HG03159 (cell line): ENCODE measurements at regions not wholly inside any gene's neighbourhood (a gene's known extent, or its start where the extent isn't known, plus 50 kb on each side); places are given as distances from the start of the nearest gene placed in this dataset.

Experiments
- ATAC-seq: cut with Tn5 transposase; IDR thresholded peaks from one replicate; pipeline ENCODE4 v1.9.1; 2021; ENCODE audit warnings: mild to moderate bottlenecking, moderate library complexity; ENCODE audit not compliant: unreplicated experiment

DNA sequence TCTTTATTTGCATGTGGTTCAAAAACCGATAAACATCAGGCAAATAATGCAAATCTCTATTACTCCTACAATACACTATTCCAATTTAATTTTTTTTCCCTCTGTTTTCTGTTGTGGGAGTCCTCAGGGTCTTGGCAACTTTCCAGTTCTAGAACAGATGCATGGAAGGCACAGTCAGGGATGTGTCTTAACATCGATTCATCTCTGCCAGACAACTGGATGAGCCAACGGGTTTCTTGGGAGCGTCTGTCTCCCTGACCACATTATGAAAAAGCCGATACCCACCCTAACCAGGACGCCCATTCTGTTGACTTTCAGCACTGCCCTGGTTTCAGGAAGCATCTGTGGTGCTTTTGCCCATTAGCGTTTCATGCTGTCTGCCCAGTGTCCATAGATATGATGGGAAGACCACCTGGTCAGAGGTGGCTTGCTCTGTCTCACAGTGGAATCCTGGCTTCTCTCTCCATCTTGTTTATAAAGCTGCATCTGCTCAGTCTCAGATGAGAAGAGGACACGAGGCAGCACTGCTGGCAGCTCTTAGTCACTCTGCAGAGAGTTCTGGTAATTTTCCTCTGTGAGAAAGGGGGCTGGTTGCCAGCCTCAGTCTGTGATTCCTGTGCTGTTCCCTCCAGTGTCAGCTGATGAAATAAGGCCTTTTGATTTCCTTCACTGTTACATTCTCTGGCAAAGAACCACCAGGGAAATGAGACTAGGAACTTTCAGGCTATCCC, 57.9 kb upstream of the KCNE4 start:
- no peak for ATAC-seq

DNA sequence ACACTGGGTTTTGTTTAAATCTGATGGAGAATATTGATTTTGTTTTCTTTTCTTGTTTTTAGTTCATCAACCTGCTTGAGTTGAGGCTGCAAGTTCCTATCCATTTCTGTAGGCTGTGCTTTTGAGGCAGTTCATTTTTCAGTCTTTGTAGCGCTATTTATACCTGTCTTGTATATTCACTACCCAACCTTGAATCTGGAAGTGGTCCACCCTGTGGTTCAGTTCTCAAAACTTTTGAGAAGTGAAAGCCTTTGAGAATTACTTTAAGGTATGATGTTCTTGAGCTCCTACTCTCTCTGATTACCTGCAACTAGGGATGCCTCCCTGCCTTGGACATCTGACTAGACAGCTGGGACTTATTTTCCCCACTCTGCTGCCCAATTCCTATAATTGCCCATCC, 53.5 kb upstream of the KCNE4 start:
- peak; percentile 73 for ATAC-seq

DNA sequence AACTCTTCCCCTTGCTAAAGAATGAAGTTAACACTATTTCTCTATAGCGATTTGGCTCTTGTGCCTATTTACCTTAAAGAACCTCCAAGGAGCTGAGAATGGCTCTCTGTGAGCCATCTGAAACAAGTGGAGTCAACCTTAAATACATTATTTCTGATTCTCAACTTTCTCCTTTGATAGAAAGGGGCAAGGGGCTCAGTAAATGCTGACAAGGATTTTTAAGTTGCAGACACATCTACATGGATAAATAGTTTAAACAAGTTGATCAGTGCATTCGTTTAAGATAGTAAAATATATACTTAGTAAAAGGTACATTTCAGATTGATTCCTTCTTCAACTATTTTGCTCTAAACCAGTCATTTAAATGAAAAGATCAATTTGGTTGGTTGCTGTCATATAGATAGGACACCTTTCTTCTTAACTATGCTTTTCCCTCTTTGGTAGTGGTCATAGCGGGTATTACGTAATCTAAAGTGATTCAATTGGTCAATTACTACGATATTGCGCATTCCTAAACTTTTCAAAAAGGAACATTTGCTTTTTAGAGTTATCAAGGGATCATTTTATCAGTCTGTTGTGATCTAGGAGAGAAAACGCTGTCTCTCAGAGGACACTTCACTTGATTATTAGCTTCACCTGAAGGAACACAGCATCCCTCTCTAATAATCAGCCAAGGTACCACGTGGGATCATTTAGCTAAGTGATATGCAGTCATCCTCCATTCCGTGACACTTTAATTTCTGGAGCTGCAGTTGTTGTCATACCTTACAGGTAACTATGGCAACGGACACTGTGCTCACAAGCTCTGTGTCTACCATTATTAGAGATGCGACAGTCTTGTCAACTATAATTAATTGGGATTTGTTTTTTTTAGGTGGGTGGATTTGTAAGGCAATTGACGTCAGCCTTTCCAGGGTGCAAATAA, 50.9 kb upstream of the KCNE4 start:
- no peak for ATAC-seq

DNA sequence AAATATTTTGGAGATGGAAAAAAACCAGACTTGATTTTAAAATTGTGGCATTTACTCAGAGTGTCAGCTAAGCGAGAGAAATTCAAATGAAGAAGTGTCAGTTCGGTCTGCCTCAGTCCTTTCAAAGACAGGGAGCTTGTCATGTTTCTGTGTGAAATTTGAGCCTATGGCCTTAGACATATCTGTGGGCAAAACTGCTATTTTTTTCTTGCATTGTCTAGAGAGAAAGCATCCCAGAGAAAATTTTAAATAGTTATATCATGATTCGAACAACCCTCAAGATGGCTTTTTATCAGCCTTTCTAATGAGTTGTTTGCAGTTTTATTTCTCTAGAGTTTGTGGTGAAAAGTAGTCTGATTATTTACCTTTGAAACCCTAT, 50.2 kb upstream of the KCNE4 start:
- ATAC-seq, result no peak
